ENCODE measurements at regions not wholly inside any gene's neighbourhood (a gene's known extent, or its start where the extent isn't known, plus 50 kb on each side); places are given as distances from the start of the nearest gene placed in this dataset.

GRCh38 chr6:16914184-16914583 lies 152.9 kb upstream of the ATXN1 start:
- TF ChIP-seq CTCF (IDR thresholded peaks at IDR 0.05) (no peak), POLR2A (IDR thresholded peaks at IDR 0.05) (no peak)
